Retina (tissue), 1 donor: ENCODE measurements at regions not wholly inside any gene's neighbourhood (a gene's known extent, or its start where the extent isn't known, plus 50 kb on each side); places are given as distances from the start of the nearest gene placed in this dataset.
"Not testable (repeated sequence)": the region's sequence is repeated elsewhere in the genome, so short reads cannot be mapped to it uniquely, and the experiment has no call there.

ENCODE experiments used
- DNase-seq: peaks from one replicate; pipeline ENCODE4 v3.0.0-alpha.2; 2016

DNA sequence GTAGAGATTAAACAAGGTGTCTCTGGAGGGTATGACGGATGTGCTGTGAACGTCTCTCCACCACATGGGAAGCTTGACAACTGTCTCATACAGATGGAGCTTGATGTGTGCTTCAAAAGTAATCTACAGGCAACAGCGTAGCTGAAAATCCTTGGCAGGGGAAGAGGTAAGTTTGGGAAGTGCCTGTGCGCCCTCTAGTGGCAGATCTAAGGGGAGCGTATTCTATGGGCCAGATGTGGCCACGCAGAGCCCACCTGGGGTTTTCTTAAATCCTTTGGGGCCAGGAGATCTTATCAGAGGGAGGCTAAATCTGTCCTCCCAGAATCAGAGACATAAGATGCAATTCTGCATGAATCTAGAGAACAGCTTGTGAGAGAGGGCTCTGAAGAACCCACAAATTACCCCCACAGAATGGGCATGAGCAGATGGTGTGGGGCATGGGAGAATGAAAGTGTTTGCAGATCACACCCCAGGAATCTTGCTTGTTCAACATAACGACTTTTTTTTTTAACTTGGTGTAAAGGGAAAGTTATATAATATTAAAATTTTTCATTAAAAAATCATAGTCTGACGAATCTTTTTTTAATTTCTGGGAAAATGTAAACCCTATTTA lies 91.2 kb upstream of the MPP7 start:
- peak; percentile 78 for DNase-seq

DNA sequence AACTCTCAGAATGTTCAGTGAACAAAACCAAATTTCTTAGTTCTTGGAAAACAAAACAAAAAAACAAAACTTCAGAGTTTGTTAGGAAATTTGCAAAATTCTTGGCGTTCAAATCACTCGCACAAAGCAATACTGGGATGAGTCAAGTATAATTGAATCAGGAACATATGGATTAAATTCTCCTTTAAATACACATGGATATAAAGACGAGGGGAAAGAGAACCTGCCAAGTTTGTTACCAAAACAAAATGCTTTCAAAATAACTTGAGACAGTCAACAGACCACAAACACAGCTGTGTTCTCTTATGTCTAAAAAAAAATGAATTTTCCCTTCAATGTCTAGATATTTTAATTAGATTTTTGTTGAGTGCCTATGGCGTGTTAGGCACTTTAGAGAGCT lies 93.5 kb upstream of the MPP7 start:
- no peak for DNase-seq

GRCh38 chr10:28397229-28397628 lies 94.4 kb upstream of the MPP7 start:
- DNase-seq, result no peak

- DNase-seq, result no peak
Measured at GRCh38 chr10:28400176-28400575, 97.3 kb upstream of the MPP7 start.

- DNase-seq, result no peak
Measured at GRCh38 chr10:28400681-28401080, 97.8 kb upstream of the MPP7 start.

DNA sequence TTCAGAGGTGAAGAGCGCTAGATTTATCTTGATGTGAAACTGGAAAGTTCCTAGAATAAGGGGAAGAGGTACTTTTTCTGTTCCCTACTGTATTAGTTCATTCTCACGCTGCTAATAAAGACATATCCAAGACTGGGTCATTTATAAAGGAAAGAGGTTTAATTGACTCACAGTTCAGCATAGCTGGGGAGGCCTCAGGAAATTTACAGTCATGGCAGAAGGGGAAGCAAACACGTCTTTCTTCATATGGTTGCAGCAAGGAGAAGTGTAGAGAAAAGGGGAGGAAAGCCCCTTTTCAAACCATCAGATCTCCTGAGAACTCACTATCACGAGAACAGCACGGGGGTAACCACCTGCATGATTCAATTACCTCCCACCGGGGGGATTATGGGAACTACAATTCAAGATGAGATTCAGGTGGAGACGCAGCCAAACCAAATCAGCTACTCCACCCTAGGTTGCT lies 99.8 kb upstream of the MPP7 start:
- not testable (repeated sequence) for DNase-seq

GRCh38 chr10:28403090-28403489 lies 100.2 kb upstream of the MPP7 start:
- DNase-seq, result no peak

DNA sequence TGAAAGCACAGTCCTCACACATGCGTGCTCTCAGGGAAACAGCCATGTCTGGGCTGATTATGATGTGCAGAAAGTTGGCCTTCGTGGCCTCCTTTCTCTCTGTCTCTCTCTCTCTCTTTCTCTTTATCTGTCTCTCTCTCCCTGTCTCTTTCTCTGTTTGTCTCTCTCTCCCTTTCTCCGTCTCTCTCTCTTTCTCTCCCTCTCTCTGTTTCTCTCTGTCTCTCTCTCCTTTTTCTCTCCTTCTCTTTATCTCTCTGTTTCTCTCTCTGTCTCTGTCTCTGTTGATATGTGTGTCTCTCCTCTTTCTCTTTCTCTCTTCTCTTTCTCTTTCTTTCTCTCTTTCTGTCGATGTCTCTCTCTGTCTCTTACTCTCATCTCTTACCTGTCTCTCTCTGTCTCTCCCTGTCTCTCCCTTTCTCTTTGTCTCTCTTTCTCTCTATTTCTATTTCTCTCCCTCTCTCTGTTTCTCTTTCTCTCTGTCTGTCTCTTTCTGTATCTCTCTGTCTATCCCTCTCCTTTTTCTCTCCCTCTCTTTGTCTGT lies 105.4 kb upstream of the MPP7 start:
- DNase-seq, result no peak

- no peak for DNase-seq
Measured at GRCh38 chr10:28410420-28411135, 107.7 kb upstream of the MPP7 start.

DNA sequence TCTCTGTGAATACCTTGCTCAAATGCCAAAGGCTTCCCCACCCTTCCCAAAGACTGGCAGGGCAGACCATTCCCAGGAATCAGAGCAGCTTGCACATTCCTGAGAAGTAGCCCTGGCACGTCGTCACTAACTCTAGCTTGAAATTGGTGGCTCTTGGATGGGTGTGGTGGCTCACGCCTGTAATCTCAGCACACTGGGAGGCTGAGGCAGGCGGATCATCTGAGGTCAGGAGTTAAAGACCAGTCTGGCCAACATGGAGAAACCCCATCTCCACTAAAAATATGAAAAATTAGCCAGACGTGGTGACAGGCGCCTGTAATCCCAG lies 108.2 kb upstream of the MPP7 start:
- DNase-seq, result no peak

DNA sequence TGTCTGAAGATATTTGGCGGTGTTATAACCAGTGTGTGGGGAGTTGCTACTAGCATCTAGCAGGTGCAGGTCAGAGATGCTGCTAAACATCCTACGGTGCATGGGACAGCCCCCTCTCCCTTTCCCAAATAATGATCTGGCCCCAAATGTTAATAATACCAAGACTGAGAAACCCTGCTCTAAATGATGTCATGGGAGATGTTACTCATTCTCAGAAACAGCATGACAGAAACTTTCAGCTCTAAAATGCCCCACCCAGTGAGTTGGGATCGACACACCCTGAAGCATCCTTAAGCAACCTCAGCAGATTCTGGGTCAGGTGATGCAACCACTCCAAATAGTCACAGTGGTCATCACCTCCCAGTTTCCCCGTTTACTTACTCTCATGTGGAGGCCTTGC lies 108.8 kb upstream of the MPP7 start:
- no peak for DNase-seq

- no peak for DNase-seq
Measured at GRCh38 chr10:28418069-28418468, 114.8 kb upstream of the WAC start.

DNA sequence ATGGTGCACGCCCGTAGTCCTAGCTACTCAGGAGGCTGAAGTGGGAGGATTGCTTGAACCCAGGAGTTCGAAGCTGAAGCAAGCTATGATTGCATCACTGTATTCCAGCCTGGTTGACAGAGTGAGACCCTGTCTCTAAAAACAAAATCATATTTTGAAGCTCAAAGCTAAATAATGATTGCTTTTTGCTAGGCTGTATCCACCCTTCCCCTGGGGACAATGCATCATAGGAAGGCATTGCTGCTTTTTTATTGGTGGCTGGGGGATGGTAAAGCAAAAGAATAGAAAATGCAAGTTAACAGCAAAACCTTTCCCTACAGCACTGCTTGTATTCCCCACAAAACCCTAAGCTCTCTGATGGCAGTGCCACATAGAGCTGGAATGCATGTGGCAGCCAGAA lies 107.5 kb upstream of the WAC start:
- no peak for DNase-seq

DNA sequence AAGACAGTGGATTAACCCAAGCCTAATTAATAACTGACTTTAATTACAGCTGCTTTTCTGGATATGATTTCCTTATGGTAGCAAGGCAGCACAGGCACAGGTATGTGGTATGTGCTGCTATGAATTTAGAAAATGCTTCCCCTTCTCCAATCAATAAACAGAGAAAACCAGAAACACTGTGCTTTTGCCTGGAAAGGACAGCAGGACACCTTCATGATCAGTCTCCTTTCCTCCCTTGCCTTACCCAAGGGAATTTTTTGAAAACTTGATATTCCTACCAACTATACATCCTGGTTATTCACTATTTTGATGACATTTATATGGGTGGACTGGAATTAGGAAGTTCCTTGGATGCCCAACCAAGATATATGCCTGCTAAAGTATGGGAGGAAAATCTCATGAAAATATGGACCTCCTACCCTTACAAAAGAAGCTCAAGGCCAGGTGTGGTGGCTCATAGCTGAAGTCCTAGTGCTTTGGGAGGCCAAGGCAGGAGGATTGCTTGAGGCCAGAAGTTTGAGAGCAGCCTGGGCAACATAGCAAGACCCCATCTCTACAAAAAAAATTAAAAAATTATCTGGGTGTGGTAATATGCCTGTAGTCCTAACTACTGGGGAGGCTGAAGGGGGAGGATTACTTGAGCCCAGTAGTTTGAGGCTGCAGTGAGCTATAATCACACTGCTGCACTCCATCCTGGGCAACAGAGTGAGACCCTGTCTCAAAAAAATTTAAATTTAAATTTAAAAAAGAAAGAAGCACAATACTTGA lies 106.3 kb upstream of the WAC start:
- no peak for DNase-seq

DNA sequence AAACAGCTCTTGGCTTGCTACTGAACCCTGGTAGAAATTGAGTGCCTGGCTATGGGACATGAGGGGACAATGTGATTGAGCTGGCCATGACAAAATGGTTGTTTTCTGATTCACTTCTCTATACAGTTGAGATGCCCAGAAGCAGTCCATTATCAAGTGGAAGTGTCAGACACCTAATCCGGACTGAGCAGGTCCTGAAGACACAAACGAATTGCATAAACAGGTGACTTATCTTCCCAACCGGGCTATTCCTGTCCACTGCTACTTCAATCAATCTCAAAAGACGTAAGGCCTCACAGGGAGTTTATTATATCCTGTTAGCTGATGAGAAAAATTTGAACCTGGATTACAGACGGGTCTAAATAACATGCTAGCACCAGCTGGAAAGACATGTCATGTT lies 105.5 kb upstream of the WAC start:
- no peak for DNase-seq

GRCh38 chr10:28429045-28429444 lies 103.9 kb upstream of the WAC start:
- DNase-seq, result no peak

GRCh38 chr10:28429573-28430216 lies 103.2 kb upstream of the WAC start:
- DNase-seq, result no peak

- no peak for DNase-seq
Measured at GRCh38 chr10:28431139-28431538, 101.8 kb upstream of the WAC start.

- peak; percentile 51 for DNase-seq
Measured at GRCh38 chr10:28432210-28432676, 100.7 kb upstream of the WAC start.

DNA sequence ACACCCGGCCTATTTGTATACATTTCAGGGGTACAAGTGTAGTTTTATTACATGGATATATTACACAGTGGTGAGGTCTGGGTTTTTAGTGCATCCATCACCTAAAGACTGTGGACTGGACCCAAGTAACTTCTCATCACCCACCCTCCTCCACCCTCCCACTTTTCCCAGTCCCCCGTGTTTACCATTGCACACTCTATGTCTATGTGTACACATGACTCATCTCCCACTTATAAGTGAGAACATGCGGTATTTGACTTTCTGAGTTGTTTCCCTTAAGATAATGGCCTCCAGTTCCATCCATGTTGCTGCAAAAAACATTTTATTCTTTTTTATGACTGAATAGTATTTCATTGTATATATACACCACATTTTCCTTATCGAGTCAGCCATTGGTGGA lies 98.9 kb upstream of the WAC start:
- no peak for DNase-seq

DNA sequence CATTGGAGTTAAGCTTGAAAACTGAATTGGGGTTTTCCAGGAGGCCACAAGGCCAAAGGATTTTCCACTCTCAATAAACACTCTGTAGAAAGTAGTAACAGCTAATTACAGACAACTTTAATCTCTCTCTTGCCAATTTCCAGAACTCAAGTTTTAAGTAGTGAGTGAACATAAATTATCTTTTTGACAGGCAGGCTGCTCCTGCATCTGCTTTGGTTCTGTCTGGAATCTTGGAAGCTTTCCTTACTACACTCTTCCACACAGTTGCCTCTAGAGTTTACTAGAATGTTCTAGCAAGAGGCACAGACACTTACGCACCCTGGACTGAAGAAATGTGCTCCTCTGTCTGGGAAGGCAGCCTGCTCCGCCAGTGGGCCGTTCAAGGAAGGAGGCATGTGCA lies 90.5 kb upstream of the WAC start:
- DNase-seq, result no peak

- no peak for DNase-seq
Measured at GRCh38 chr10:28444031-28444430, 88.9 kb upstream of the WAC start.

- peak; percentile 20 for DNase-seq
Measured at GRCh38 chr10:28445516-28445915, 87.4 kb upstream of the WAC start.
